ENCODE measurements at regions not wholly inside any gene's neighbourhood (a gene's known extent, or its start where the extent isn't known, plus 50 kb on each side); places are given as distances from the start of the nearest gene placed in this dataset.

DNA sequence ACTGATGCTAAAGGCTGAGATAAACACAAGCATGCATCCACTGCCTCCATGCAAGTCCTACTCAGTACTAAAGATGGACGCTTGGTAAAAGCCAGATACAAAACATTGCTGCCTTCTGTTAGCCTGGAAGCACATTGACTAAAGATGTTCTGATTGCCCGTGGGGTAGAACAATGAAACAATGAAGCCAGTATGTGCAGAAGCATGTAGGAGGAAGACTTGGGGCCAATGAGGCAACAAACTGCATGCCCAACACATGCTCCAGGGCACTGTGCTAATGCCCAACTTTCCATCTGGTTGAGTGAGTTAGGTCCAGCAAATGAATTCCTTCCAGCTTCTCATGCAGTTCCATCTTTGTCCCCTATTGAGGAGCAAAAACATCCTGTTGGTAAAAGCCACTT is 1245.5 kb downstream of the GATA3 start:
- TF ChIP-seq POLR2A (IDR thresholded peaks at IDR 0.05) = no peak
- TF ChIP-seq CTCF (IDR thresholded peaks at IDR 0.05) = no peak
